HG03342 (cell line): ENCODE measurements at regions not wholly inside any gene's neighbourhood (a gene's known extent, or its start where the extent isn't known, plus 50 kb on each side); places are given as distances from the start of the nearest gene placed in this dataset.
"Not testable (repeated sequence)": the region's sequence is repeated elsewhere in the genome, so short reads cannot be mapped to it uniquely, and the experiment has no call there.

Experiments used
- ATAC-seq: cut with Tn5 transposase; IDR thresholded peaks from one replicate; pipeline ENCODE4 v1.9.1; 2021; ENCODE audit warnings: mild to moderate bottlenecking, moderate library complexity; ENCODE audit not compliant: unreplicated experiment

- ATAC-seq = no peak
These were observed 134.9 kb upstream of the SPRED1 start for GRCh38 chr15:38117781-38118180.

- not testable (repeated sequence) for ATAC-seq
These were observed 132.8 kb upstream of the SPRED1 start for GRCh38 chr15:38119865-38120264.

GRCh38 chr15:38127306-38127771 is 125.3 kb upstream of the SPRED1 start:
- no peak for ATAC-seq

GRCh38 chr15:38128341-38128781 is 124.3 kb upstream of the SPRED1 start:
- no peak for ATAC-seq

GRCh38 chr15:38128921-38129320 is 123.7 kb upstream of the SPRED1 start:
- ATAC-seq = no peak

GRCh38 chr15:38129531-38130204 is 123.0 kb upstream of the SPRED1 start:
- ATAC-seq = peak; percentile 75

- peak; percentile 24 for ATAC-seq
These were observed 122.5 kb upstream of the SPRED1 start for GRCh38 chr15:38130205-38130567.

- no peak for ATAC-seq
These were observed 121.7 kb upstream of the SPRED1 start for GRCh38 chr15:38130740-38131498.

GRCh38 chr15:38134252-38134651 is 118.4 kb upstream of the SPRED1 start:
- no peak for ATAC-seq

GRCh38 chr15:38142195-38142594 is 110.4 kb upstream of the SPRED1 start:
- ATAC-seq = not testable (repeated sequence)

- ATAC-seq = no peak
These were observed 107.7 kb upstream of the SPRED1 start for GRCh38 chr15:38144921-38145320.

GRCh38 chr15:38145651-38146111 is 107.0 kb upstream of the SPRED1 start:
- no peak for ATAC-seq

GRCh38 chr15:38147246-38147645 is 105.4 kb upstream of the SPRED1 start:
- ATAC-seq = no peak

- ATAC-seq = no peak
These were observed 104.2 kb upstream of the SPRED1 start for GRCh38 chr15:38148471-38148870.

GRCh38 chr15:38149315-38149714 is 103.3 kb upstream of the SPRED1 start:
- no peak for ATAC-seq

GRCh38 chr15:38150148-38150547 is 102.5 kb upstream of the SPRED1 start:
- ATAC-seq = no peak

GRCh38 chr15:38150794-38151193 is 101.8 kb upstream of the SPRED1 start:
- no peak for ATAC-seq

GRCh38 chr15:38153781-38154180 is 98.9 kb upstream of the SPRED1 start:
- ATAC-seq = no peak

GRCh38 chr15:38154255-38154654 is 98.4 kb upstream of the SPRED1 start:
- no peak for ATAC-seq

- ATAC-seq = no peak
These were observed 97.8 kb upstream of the SPRED1 start for GRCh38 chr15:38154837-38155236.

GRCh38 chr15:38163658-38164057 is 89.0 kb upstream of the SPRED1 start:
- ATAC-seq = no peak

GRCh38 chr15:38164061-38164460 is 88.6 kb upstream of the SPRED1 start:
- ATAC-seq = no peak
